ENCODE measurements at regions not wholly inside any gene's neighbourhood (a gene's known extent, or its start where the extent isn't known, plus 50 kb on each side); places are given as distances from the start of the nearest gene placed in this dataset.

DNA sequence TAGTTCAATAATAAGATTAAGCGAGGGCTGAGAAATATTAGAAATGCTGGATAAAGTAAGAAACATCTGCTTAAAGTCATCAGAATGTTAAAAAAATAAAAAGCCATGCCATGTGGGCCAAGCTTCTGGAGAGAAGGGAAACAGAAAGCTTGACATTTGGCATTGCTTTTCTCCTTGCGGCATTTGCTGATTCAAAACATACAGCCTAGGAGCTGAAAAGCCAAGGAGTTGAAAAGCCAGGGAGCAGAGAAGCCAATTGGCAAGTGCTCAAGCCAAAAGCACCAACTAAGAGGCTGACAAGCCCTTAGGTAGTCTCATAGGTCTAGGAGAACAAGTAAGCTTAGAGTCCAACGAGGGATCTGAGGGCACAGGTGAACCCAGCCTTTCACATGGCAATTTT lies 754.3 kb downstream of the TLE4 start:
- H3K27ac Mint-ChIP-seq (ENCODE audit: unreplicated experiment) = no peak overlapping the region
- no peak overlapping the region for H3K4me3 Mint-ChIP-seq (ENCODE audit: unreplicated experiment)
- TF ChIP-seq, protein P1, sequence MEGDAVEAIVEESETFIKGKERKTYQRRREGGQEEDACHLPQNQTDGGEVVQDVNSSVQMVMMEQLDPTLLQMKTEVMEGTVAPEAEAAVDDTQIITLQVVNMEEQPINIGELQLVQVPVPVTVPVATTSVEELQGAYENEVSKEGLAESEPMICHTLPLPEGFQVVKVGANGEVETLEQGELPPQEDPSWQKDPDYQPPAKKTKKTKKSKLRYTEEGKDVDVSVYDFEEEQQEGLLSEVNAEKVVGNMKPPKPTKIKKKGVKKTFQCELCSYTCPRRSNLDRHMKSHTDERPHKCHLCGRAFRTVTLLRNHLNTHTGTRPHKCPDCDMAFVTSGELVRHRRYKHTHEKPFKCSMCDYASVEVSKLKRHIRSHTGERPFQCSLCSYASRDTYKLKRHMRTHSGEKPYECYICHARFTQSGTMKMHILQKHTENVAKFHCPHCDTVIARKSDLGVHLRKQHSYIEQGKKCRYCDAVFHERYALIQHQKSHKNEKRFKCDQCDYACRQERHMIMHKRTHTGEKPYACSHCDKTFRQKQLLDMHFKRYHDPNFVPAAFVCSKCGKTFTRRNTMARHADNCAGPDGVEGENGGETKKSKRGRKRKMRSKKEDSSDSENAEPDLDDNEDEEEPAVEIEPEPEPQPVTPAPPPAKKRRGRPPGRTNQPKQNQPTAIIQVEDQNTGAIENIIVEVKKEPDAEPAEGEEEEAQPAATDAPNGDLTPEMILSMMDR (IDR thresholded peaks at IDR 0.05; ENCODE audit: partially characterized antibody, unreplicated experiment) = no peak
- no peaks in the 10 kb centered on the region for H3K36me3 Mint-ChIP-seq (ENCODE audit: unreplicated experiment)
- no peaks in the 10 kb centered on the region for H3K27me3 Mint-ChIP-seq (ENCODE audit: unreplicated experiment)
- H3K4me1 Mint-ChIP-seq (ENCODE audit: low read depth, unreplicated experiment) = no peaks in the 10 kb centered on the region
- no peak for DNase-seq
- no peaks in the 10 kb centered on the region for H3K9me3 Mint-ChIP-seq (ENCODE audit: unreplicated experiment)

DNA sequence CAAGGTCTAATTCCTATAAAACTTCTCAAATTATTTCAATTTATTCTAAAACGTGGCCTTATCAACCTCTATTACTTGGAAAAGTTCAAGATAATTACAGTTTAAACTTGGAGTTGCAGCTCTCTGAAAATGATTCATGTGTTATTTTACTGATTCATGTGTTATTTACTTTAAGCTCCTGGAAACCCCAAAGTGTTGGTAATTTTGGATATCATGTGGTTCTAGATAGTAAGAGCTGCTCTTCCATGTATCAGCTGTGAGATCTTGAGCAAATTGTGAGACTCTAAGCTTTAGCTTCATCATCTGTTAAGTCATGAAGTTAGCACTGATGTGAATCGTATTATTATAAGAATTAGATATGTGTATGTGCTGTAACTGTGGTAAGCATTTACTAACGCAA lies 749.2 kb downstream of the TLE4 start:
- Mint-ChIP-seq H3K27ac (ENCODE audit: unreplicated experiment) (no peak overlapping the region), H3K9me3 (ENCODE audit: unreplicated experiment) (no peaks in the 10 kb centered on the region)

GRCh38 chr9:80320480-80320879 lies 748.7 kb downstream of the TLE4 start:
- TF ChIP-seq, protein P1 (IDR thresholded peaks at IDR 0.05; ENCODE audit: partially characterized antibody, unreplicated experiment) = no peak
- DNase-seq = no peak
- H3K27ac Mint-ChIP-seq (ENCODE audit: unreplicated experiment) = no peak overlapping the region
- no peak overlapping the region for H3K4me3 Mint-ChIP-seq (ENCODE audit: unreplicated experiment)
- H3K4me1 Mint-ChIP-seq (ENCODE audit: low read depth, unreplicated experiment) = no peaks in the 10 kb centered on the region
- H3K27me3 Mint-ChIP-seq (ENCODE audit: unreplicated experiment) = no peaks in the 10 kb centered on the region
- H3K9me3 Mint-ChIP-seq (ENCODE audit: unreplicated experiment) = no peaks in the 10 kb centered on the region
- H3K36me3 Mint-ChIP-seq (ENCODE audit: unreplicated experiment) = no peaks in the 10 kb centered on the region

More for the DNA sequence above, 749.2 kb downstream of the TLE4 start:
- no peak overlapping the region for H3K4me3 Mint-ChIP-seq (ENCODE audit: unreplicated experiment)
- no peaks in the 10 kb centered on the region for H3K36me3 Mint-ChIP-seq (ENCODE audit: unreplicated experiment)
- no peaks in the 10 kb centered on the region for H3K27me3 Mint-ChIP-seq (ENCODE audit: unreplicated experiment)
- no peak for DNase-seq
- TF ChIP-seq, protein P1 (IDR thresholded peaks at IDR 0.05; ENCODE audit: partially characterized antibody, unreplicated experiment) = no peak
- no peaks in the 10 kb centered on the region for H3K4me1 Mint-ChIP-seq (ENCODE audit: low read depth, unreplicated experiment)

GRCh38 chr9:80305136-80305535 lies 733.4 kb downstream of the TLE4 start:
- peaks cover 2% of the 10 kb centered on the region for H3K27me3 Mint-ChIP-seq (ENCODE audit: unreplicated experiment)
- H3K9me3 Mint-ChIP-seq (ENCODE audit: unreplicated experiment) = no peaks in the 10 kb centered on the region
- H3K4me1 Mint-ChIP-seq (ENCODE audit: low read depth, unreplicated experiment) = peaks cover 3% of the 10 kb centered on the region
- H3K36me3 Mint-ChIP-seq (ENCODE audit: unreplicated experiment) = no peaks in the 10 kb centered on the region
- no peak for DNase-seq
- TF ChIP-seq, protein P1 (IDR thresholded peaks at IDR 0.05; ENCODE audit: partially characterized antibody, unreplicated experiment) = no peak
- H3K27ac Mint-ChIP-seq (ENCODE audit: unreplicated experiment) = no peak overlapping the region
- H3K4me3 Mint-ChIP-seq (ENCODE audit: unreplicated experiment) = no peak overlapping the region

DNA sequence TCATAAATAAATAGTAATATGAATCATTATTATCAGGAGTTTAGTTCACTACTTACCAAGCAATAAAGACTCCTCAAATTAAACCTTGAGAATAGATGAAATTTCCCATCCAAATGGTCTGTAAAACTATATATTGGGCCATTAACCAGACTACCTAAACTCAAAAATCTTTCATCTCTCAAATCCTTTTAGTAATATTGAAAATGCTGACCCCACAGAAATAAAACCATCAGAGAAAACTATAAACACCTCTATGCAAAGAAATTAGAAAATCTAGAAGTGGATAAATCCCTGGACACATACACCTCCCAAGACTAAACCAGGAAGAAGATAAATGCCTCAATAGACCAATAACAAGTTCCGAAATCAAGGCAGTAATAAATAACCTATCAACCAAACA lies 723.2 kb downstream of the TLE4 start:
- TF ChIP-seq, protein P1 (IDR thresholded peaks at IDR 0.05; ENCODE audit: partially characterized antibody, unreplicated experiment) = no peak
- Mint-ChIP-seq H3K4me1 (ENCODE audit: low read depth, unreplicated experiment) (no peaks in the 10 kb centered on the region), H3K27ac (ENCODE audit: unreplicated experiment) (no peak overlapping the region), H3K9me3 (ENCODE audit: unreplicated experiment) (no peaks in the 10 kb centered on the region), H3K36me3 (ENCODE audit: unreplicated experiment) (peaks cover 10% of the 10 kb centered on the region), H3K27me3 (ENCODE audit: unreplicated experiment) (no peaks in the 10 kb centered on the region), H3K4me3 (ENCODE audit: unreplicated experiment) (no peak overlapping the region)
- no peak for DNase-seq
